ENCODE measurements at regions not wholly inside any gene's neighbourhood (a gene's known extent, or its start where the extent isn't known, plus 50 kb on each side); places are given as distances from the start of the nearest gene placed in this dataset.
A peak's percentile ranks its signal among the peaks of the same experiment; 100 is the strongest.

GRCh38 chr2:176814274-176814673 is 398.3 kb upstream of the HNRNPA3 start:
- no peak for TF ChIP-seq CREB1 (IDR thresholded peaks at IDR 0.05; ENCODE audit: low read depth)
- TF ChIP-seq ZBTB7A (IDR thresholded peaks at IDR 0.05; ENCODE audit: low read depth), result no peak
- no peak for TF ChIP-seq REST (IDR thresholded peaks at IDR 0.05; ENCODE audit: low read depth)
- TF ChIP-seq TEAD4 (IDR thresholded peaks at IDR 0.05), result no peak
- TF ChIP-seq FOXM1 (IDR thresholded peaks at IDR 0.05; ENCODE audit: borderline replicate concordance, low read depth), result no peak
- TF ChIP-seq EGR1 (IDR thresholded peaks at IDR 0.05), result no peak
- TF ChIP-seq RAD21 (IDR thresholded peaks at IDR 0.05; ENCODE audit: low read depth), result no peak

DNA sequence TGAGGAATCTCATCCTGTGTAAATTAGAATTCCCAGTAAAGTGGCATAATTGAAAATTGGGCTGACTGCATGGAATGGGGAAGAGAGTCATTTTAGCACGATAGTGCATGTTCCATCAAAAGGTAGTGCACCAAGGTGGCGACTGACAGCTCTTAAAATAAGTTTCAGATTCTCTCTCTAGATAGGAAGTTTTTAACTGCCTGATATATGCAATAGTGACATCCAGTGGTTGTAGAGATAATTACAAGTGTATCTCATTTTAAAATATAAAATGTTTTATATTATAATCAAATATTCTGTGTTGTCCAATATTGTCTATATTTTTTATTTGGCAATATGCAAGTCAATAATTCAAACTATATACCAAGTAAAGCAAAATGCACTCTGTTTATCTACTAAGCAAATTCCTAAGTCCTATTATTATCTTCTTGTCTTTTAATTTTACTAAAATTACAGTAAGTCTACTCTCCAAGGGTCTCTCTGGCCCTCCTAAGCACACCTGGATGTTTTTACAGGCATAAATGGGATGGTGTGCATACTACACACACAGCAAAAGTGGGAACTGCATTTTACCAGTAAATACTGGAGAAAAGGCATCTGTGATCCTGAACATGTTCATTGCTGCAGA is 397.7 kb upstream of the HNRNPA3 start:
- TF ChIP-seq RAD21 (IDR thresholded peaks at IDR 0.05; ENCODE audit: low read depth) (peak; percentile 60), FOXM1 (IDR thresholded peaks at IDR 0.05; ENCODE audit: borderline replicate concordance, low read depth) (no peak), CREB1 (IDR thresholded peaks at IDR 0.05; ENCODE audit: low read depth) (no peak), TCF12 (IDR thresholded peaks at IDR 0.05; ENCODE audit: low read depth) (no peak)

DNA sequence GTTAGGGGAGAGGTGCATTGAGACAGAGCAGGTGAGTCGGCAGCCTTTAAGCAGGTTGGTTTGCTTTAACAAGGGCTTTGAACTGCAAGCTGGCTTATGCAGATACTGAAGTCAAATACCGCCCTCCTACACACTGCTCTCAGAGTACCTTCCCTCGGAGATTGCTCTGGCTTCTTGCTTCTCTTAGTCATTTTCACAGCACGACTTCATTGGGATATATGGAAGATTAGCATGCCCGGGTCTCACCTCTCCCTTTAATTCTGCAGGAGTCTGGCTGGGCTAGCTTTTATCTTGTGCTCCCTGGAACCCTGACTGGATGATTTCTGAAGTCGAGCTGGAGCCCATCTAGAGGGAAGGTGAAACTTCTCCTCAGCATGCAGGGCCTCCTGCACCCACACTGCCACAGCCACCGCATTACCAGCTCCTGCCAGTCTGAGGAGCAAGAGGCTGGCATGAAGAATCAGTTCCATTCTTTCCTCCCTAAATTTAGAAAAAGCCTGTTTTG is 395.5 kb upstream of the HNRNPA3 start:
- TF ChIP-seq RAD21 (IDR thresholded peaks at IDR 0.05; ENCODE audit: low read depth) (peak; percentile 10; the same call in 1 of the 2 replicates), ZBTB7A (IDR thresholded peaks at IDR 0.05; ENCODE audit: low read depth) (no peak)

GRCh38 chr2:176818076-176818475 is 394.5 kb upstream of the HNRNPA3 start:
- TF ChIP-seq CREB1 (IDR thresholded peaks at IDR 0.05; ENCODE audit: low read depth) (no peak), TEAD4 (IDR thresholded peaks at IDR 0.05) (no peak), YY1 (IDR thresholded peaks at IDR 0.05; ENCODE audit: low read depth) (no peak), MAX (IDR thresholded peaks at IDR 0.05) (no peak), CEBPB (IDR thresholded peaks at IDR 0.05) (no peak), TAF1 (IDR thresholded peaks at IDR 0.05; ENCODE audit: low read depth) (no peak), FOXM1 (IDR thresholded peaks at IDR 0.05; ENCODE audit: borderline replicate concordance, low read depth) (no peak), REST (IDR thresholded peaks at IDR 0.05; ENCODE audit: low read depth) (no peak), NFIC (IDR thresholded peaks at IDR 0.05) (no peak), EGR1 (IDR thresholded peaks at IDR 0.05) (no peak), RAD21 (IDR thresholded peaks at IDR 0.05; ENCODE audit: low read depth) (no peak), EP300 (IDR thresholded peaks at IDR 0.05; ENCODE audit: borderline replicate concordance) (no peak)
- TF ChIP-seq, protein P1, sequence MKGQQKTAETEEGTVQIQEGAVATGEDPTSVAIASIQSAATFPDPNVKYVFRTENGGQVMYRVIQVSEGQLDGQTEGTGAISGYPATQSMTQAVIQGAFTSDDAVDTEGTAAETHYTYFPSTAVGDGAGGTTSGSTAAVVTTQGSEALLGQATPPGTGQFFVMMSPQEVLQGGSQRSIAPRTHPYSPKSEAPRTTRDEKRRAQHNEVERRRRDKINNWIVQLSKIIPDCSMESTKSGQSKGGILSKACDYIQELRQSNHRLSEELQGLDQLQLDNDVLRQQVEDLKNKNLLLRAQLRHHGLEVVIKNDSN (IDR thresholded peaks at IDR 0.05), result no peak

- TF ChIP-seq REST (IDR thresholded peaks at IDR 0.05; ENCODE audit: low read depth), result no peak
- no peak for TF ChIP-seq MAX (IDR thresholded peaks at IDR 0.05)
- TF ChIP-seq YY1 (IDR thresholded peaks at IDR 0.05; ENCODE audit: low read depth), result no peak
- TF ChIP-seq EP300 (IDR thresholded peaks at IDR 0.05; ENCODE audit: borderline replicate concordance), result no peak
- TF ChIP-seq, protein P1 (IDR thresholded peaks at IDR 0.05), result no peak
- TF ChIP-seq CREB1 (IDR thresholded peaks at IDR 0.05; ENCODE audit: low read depth), result no peak
- no peak for TF ChIP-seq TCF12 (IDR thresholded peaks at IDR 0.05; ENCODE audit: low read depth)
- TF ChIP-seq ZBTB7A (IDR thresholded peaks at IDR 0.05; ENCODE audit: low read depth), result no peak
- no peak for TF ChIP-seq TAF1 (IDR thresholded peaks at IDR 0.05; ENCODE audit: low read depth)
- TF ChIP-seq FOXM1 (IDR thresholded peaks at IDR 0.05; ENCODE audit: borderline replicate concordance, low read depth), result no peak
- TF ChIP-seq NFIC (IDR thresholded peaks at IDR 0.05), result no peak
- TF ChIP-seq RAD21 (IDR thresholded peaks at IDR 0.05; ENCODE audit: low read depth), result no peak
- no peak for TF ChIP-seq EGR1 (IDR thresholded peaks at IDR 0.05)
- no peak for TF ChIP-seq TEAD4 (IDR thresholded peaks at IDR 0.05)
- TF ChIP-seq CEBPB (IDR thresholded peaks at IDR 0.05), result no peak
Measured at GRCh38 chr2:176818617-176819016, 394.0 kb upstream of the HNRNPA3 start.
